Right lung (tissue), 2 donors: ENCODE measurements at regions not wholly inside any gene's neighbourhood (a gene's known extent, or its start where the extent isn't known, plus 50 kb on each side); places are given as distances from the start of the nearest gene placed in this dataset.

Source experiments
- DNase-seq, 2 donors: peaks; one replicate each; pipeline ENCODE4 v3.0.0-alpha.2; 2013

GRCh38 chr7:131735101-131735500 is 178.7 kb upstream of the PODXL start:
- DNase-seq = peak; percentile 26 to 48

DNA sequence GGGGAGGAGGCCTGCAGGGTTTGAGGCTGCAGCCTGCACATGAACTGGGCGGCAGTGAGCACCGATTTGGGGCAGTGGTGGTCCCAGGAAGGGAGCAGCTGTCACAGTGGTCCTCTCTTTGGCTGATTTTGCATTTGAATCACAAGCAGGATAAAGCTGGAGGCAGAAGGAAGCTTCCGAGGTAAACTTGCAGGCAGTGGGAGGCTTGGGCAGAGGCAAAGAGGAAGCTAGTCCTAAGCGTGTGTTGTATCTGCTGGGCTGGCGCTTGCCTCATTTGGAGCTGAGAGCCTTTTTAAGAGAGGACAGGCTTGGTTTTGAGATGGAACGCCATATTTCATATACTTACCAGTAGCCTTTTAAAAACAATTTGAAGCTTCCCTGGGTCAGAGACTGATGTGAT is 177.2 kb upstream of the PODXL start:
- no peak for DNase-seq

- no peak for DNase-seq
These were observed 170.8 kb upstream of the PODXL start for GRCh38 chr7:131727189-131727588.

GRCh38 chr7:131726686-131727085 is 170.3 kb upstream of the PODXL start:
- no peak for DNase-seq

- DNase-seq = no peak
These were observed 169.6 kb upstream of the PODXL start for GRCh38 chr7:131726031-131726430.

DNA sequence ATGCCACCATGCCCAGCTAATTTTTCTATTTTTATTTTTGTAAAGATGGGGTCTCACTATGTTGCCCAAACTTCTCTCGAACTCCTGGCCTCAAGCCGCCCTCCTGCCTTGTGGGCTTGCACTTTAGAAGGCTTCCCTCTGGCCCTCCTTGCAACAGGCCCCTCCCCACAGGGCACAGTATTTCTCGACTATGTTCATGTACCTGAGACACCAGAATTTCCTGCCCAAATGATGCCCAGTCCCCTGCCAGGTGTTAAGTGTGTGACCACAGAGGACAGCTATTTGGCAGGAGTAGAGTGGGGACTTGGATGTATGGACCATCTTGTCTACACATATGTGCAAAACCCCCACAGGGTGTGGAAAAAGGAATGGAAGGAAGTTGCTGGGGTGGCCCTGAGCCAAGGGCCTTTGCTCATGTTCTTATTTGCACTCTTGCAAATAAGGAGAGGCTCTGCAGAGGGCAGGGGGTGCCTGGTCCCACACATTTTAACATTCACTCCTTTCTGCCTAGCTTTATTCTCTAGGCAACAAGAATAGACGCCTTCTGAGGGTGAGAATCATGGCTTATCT is 168.4 kb upstream of the PODXL start:
- DNase-seq = no peak

DNA sequence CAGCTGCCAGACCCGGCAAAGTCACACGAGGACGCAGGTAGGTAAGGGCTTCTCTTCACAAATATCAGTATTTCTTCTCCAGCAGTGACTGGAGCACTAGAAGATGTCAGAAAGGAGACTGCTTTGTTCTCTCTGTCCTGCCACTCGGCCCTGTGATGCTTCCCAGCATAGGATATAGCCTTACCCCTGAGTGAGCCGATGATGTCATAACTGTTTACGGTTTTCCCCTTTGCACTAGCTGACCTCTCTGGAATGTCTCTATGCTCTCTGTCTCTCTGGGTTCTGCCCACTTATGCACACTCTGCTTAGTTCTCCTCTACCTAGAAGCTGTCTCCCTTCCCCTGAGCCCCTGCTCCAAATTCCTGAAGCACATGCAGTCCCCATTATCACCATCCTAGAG is 167.5 kb upstream of the PODXL start:
- DNase-seq = no peak

DNA sequence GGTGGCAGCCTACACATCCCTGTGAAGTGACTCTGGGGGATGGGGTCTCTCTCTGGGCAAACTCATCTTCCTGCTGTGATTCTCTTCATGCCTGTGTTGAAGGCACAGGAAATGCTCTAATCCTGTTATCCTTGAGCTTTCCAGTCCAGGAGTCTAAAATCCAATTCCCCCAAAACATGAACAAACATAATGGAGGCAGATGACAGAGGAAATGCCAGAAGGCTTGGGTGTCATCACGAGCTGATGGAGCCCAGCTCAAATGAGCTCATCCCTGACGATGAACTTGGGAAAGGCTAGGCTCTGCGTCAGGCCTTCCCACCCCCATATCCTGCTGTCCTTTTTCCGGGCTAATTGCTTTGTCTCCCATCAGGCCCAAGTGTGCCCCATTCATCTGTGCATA is 165.9 kb upstream of the PODXL start:
- no peak for DNase-seq

DNA sequence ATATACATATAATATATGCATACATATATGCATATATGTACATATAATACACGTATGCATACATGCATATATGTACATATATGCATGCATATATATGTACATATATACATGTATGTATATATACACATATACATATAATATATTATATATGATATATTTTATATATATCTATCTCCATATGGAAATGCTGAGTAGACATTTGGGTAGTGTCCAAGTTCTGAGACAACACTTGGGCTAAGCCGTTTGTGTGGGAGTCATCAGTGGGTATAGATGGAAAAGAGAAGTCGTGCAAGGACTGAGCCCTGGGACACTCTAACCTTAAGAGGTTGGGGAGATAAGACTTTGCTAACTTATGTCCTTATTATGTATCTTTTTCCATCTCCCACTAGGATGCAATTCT is 165.2 kb upstream of the PODXL start:
- no peak for DNase-seq

GRCh38 chr7:131720703-131721102 is 164.3 kb upstream of the PODXL start:
- DNase-seq = no peak

- DNase-seq = no peak
These were observed 160.8 kb upstream of the PODXL start for GRCh38 chr7:131717181-131717580.

DNA sequence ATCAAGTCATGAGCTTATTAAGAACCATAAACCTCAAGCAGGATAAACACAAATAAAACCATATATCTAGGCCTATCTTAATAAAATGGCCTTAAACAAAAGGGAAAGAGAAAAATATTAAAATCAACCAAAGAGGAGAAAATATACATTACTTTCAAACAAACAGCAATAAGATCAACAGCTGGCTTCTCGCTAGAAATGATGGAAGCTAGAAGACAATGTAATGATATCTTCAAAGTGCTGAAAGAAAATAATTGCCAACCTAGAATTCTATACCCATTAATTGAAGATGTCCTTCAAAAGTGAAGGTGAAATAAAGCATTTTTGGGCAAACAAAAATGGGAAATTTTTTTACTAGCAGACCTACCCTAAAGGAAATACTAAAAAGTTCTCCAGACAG is 142.9 kb upstream of the PODXL start:
- DNase-seq = no peak

DNA sequence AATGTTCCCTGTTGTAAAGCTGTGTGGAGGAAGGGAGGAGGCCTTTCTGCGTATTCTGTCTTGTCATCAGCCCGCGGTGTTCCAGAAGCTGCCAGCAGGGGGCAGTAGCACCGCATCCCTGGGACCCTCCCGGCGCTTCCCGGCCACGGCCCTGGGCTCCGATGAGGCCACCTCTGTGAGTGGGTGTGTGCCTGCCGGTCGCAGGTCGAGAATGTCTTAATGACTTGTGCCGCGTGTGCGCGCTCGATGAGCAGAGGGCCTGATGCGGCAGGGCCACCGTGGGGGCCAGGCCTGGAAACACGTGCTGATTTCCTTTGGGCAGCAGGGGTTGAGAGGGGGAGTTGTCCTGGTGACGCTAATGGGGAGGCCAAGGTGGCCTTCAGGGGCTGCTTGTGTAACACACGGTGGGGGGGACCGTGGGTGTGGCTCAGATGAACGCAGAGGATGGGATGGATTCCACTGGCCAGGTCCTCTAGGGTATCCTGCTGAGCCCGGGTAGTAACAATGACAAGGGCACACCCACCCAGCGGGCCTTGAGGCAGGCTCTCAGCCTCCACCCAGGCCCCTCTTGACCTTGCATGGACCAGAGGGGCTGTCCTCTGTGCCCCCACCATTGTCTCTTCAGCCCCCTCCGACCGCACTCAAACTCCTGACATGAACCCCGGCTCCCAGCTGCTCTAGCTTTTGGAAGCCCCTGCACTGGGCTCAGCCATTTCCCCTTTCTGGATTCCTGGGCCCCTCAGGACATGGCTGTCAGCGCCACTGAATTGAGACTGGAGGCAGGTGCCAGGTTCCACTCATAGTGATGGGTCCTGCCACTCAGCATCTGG is 135.9 kb upstream of the PODXL start:
- DNase-seq = peak; percentile 7 to 16

GRCh38 chr7:131691454-131692130 is 135.2 kb upstream of the PODXL start:
- DNase-seq = no peak

GRCh38 chr7:131690441-131690840 is 134.0 kb upstream of the PODXL start:
- no peak for DNase-seq

- no peak for DNase-seq
These were observed 133.3 kb upstream of the PODXL start for GRCh38 chr7:131689662-131690234.

- peak; percentile 26 to 33 for DNase-seq
These were observed 132.6 kb upstream of the PODXL start for GRCh38 chr7:131688738-131689661.

GRCh38 chr7:131687296-131687695 is 130.9 kb upstream of the PODXL start:
- DNase-seq = no peak

- DNase-seq = no peak
These were observed 130.4 kb upstream of the PODXL start for GRCh38 chr7:131686833-131687232.

DNA sequence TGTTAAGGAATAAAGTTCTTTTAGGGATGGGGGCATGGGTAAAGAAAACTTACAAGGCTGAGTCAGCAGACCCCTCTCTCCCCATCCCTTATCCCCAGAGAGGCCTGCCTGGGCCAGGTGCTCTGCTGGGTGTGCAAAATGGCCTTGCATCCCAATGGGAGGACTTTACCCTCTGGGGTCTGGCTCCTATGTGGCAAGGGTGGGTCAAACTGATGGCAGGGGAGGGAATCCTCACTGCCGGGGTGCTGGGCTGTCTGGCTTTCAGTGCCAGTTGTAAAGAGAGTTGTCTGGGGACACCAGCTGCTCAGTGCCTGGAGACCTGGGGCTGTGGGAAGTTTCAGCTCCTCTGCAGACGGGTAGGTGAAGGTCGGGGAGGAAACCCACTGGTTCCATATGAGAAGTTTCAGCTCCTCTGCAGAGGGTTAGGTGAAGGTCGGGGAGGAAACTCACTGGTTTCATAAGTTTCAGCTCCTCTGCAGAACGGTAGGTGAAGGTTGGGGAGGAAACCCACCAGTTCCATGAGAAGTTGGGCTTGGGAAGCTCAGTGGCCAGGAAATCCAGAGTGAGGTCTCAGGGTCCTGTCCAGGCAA is 127.2 kb upstream of the PODXL start:
- no peak for DNase-seq

DNA sequence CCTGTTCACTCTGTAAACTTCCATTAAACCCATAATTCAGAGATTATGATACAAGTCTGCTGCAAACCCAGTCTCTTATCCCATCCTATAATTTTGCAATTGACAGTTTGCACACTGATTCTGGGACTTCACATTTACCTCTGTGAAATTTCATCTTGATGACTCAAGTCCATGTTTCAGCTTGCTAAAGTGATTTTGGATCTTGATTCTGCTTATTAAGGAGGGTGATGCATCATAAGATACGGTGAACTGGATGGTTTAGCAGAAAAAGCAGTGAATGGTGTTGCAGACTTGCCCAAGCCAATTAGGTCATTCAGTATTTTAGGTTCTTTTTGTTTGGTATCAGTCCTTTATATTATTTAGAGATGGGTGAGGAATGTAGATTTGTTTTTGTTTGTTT is 125.5 kb upstream of the PODXL start:
- no peak for DNase-seq
